ENCODE measurements at regions not wholly inside any gene's neighbourhood (a gene's known extent, or its start where the extent isn't known, plus 50 kb on each side); places are given as distances from the start of the nearest gene placed in this dataset.

- TF ChIP-seq CTCF (IDR thresholded peaks at IDR 0.05; ENCODE audit: insufficient read depth, low read length) (no peak), SPI1 (IDR thresholded peaks at IDR 0.05; ENCODE audit: borderline replicate concordance, low read depth) (no peak), POLR2AphosphoS5 (IDR thresholded peaks at IDR 0.05; ENCODE audit: low read depth) (no peak), GABPA (IDR thresholded peaks at IDR 0.05; ENCODE audit: low read depth) (no peak)
Observed at GRCh38 chr7:155227788-155228458, 69.8 kb upstream of the INSIG1 start.

All from HL-60 (cell line).